Middle frontal gyrus (tissue), 1 donor: ENCODE measurements at regions not wholly inside any gene's neighbourhood (a gene's known extent, or its start where the extent isn't known, plus 50 kb on each side); places are given as distances from the start of the nearest gene placed in this dataset.

Source experiments
- DNase-seq: peaks from one replicate; pipeline ENCODE4 v3.0.0-alpha.2; 2015; ENCODE audit warnings: low spot score; ENCODE audit errors: extremely low spot score

DNA sequence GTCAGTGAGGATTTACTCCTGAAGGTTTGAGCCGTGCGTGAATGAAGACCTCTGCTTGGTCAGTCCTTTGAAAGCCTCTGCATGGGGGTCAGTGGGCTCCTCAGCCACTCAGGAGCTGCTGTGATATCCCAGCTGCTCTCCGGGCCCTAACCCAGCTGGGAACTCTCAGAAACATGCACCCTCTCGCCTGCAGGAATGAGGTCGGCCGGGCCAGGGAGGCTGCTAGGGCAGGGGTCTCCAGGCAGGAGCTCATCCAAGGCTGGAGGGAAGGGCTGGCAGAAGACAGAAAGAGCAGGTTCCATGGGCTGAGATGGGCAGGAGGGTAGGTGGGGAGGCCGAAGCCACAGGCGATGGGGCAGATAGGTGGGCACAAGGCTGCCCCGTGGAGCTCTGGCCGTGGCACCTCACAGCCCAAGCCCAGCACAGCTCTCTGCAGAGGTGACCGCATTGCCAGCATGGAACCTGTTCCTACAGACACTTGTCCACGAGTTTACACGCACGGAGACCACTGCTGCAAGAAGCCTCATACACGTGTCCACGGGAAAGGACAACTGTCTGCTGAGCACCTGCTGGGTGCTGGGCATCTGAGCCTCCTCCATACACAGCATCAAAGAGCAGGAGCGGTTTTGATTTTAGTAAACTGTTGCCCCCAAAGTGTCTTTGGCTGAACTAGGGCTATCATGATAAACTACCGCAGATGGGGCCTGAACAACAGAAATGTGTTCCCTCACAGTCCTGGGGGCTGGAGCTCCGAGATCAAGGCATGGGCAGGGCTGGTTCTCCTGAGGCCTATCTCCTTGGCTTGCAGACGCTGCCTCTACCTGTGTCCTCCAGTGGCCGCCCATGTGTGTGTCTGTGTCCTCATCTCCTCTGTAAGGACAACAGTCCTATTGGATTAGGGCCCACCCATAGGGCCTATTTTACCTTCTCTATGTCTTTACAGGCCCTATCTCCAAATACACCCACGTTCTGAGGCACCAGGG is 85.2 kb upstream of the ADAMTS2 start:
- no peak for DNase-seq

DNA sequence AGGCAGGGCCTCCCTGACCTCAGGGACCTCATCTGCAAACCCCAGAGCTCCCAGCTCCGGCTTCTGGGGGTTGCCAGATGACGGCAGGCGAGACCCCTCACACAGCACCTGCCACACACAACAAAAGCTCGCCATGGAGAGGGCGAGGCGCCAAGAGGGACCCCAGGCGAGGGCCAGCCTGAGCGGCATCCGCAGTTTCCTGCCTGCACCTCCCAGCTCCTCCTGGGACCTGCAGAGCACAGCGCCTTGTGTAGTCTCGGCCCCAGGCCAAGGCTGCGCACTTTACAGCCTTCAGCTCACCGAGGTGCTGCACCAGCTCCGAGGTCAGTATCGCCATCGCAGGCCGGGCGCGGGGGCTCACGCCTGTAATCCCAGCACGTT is 82.4 kb upstream of the ADAMTS2 start:
- no peak for DNase-seq

DNA sequence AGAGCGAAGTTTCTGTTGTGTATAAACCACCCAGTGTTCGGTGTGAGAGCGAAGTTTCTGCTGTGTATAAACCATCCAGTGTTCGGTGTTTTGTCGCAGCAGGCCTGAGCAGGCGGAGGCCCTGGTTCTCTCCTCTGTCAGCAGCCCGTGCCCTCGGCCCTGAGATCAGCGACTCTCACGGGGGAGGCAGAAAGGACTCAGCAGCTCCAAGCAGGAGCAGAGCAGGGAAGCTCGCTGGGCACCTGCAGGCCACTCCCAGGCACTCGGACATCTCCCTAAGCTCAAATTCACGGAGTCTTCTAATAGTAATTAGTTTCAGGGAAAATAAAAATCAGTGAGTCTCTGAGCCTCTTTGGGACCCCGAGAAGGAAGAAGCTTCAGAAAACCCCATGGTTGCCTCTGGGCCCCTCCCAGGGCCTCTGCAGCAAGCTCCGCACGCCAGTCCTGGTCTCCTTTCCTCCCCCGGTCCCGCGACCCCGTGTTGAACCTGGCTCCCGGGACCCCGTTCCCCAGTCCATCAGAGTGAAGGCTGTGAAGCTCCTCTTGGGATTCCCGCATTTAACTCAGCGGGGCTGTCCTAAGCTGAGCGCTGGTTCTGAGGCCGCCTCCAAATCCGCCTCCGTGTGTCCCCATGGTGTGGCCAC is 81.9 kb upstream of the ADAMTS2 start:
- no peak for DNase-seq

DNA sequence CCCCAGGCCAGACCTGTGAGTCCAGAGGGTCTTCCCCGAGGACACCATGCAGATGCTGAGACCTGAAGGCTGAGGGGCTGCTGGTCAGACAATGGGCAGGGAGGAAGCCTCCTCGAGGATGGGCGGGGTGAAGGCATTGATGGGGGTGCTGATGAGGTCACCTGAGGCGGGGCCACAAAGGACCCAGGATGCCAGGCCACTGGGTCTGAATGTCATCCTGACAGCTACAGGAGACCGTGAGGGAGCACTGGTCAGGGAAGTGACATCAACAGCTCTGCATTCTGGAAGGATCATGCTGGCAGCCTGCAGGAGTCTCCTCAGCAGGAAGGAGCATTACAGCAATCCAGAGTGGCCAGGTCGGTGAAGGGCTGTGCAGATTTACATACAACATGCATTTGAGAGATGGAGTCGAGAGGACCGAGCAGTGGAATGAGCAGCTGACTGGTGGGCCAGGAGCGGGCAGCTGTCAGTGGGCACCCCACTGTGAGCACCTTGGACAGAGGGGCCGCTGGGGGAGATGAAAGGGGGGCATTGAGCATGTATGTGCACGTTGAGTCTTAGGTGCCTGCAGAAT is 77.7 kb upstream of the ADAMTS2 start:
- no peak for DNase-seq

DNA sequence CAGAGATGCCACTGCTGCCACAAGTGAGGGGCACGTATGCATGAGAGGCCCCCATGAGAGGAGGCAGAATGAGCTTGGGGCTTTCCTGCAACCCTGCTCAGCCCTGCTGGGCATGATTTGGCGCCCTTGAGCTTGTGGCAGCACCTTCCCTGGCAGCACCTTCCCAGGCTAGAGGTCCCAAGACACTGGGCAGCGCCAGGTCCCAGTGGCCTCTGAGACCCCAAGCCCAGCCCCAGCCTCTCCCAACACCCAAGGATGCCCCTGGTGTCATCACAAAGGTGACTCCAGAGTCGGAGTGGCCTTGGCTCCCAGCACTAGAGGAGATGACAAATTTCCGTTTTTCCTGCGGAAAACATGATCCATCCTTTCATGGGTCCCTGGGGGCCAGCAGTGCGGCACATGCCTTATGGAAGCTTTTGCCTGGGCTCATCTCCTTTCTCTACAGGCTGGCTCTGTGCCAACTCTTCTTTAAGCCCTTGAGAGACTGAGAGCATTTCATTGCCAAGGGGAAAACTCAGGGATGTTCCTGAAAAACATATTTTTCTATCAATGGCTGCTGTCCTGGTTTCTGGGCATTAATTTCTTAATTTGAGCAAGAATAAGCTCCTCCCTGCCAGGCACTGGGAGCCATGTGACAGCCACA is 77.1 kb upstream of the ADAMTS2 start:
- no peak for DNase-seq

DNA sequence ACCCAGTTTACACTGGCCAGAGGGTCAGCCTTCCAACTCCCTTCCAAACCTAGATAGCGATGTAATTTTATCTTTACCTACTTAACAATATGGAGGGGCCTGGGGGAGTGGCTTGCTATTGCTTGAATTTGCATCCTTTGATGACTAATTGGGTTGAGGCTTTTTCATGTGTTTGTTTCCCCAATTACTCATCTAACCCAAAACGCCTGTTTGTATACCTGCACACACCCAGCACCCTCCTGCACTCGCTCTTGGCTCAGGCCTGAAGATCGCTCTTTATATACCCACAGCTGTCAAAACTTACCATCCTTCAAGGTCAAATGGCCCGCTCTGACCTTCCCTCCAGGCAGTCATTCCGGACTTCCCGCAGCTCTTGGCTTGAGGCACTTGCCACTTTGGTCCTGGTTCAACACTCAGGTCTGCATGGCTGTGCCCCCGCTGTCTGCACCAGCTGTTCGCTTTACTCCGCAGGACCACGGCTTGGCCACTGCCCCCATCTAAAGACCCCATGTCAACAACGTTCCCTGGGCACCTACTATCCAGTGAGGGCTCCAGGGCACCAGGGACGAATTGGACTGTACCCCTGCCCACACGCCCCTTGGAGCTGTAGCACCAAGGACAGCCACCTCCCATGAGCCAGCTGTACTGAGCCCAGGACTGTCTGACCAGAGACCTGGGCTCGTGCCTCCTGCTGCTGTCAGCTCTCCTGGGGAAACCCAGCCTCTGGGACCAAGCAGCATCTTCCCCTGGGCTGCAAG is 76.1 kb upstream of the ADAMTS2 start:
- DNase-seq = no peak

DNA sequence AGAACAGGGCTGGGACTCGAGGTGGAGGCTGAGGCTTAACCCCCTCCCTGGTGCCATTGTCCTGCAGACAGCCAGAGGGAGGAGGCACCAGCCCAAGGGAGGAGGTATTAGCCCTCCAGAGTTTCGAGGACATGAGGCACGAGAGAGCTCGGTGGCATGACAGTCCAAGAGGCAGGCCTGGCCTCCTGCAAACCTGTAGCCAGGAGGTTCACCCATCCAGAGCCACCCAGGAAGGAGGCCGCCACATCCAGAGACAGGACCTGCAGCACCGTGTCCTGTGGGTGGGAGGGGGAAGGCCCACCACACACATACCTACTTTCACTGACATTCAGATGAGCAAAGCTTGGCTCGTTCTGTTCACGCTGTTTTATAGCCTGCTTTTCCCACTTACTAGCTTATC is 75.2 kb upstream of the ADAMTS2 start:
- no peak for DNase-seq

DNA sequence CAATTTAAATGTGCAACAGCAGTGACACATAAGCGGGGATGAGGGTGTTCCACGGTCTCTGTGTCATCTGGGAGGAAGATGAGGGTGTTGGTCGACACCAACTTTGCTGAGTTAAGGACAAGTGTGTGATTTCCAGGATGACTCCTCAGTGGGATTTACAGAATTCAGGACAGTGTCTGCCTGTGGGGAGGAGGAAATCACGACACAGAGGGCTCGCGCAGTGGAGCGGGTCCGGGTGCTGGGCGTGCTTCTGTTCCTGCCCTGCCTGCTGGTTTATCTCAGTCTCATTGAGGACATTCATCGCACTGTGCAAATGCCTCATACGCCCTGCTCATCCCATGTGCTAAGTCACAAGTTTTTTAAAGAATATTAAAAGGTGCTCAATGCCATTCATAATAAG is 73.7 kb upstream of the ADAMTS2 start:
- no peak for DNase-seq

DNA sequence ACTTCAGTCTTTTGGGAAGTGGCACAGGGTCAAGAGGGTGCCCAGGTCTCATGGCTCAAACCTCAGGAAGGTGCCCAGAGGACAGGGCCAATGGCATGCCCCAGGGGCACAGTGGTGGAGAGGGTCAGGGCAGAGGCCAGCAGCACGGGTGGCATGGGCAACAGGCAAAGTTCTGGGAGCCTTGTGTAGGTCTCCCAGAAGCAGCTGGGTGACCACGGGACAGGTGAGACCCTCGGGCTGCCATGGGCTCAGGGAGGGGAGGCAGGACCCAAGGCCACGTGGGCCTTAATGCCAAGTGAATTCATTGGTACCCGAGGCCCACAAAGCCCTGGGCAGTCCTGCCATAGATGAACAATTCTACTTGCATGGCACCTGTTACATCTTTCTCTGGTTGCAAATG is 72.4 kb upstream of the ADAMTS2 start:
- no peak for DNase-seq

DNA sequence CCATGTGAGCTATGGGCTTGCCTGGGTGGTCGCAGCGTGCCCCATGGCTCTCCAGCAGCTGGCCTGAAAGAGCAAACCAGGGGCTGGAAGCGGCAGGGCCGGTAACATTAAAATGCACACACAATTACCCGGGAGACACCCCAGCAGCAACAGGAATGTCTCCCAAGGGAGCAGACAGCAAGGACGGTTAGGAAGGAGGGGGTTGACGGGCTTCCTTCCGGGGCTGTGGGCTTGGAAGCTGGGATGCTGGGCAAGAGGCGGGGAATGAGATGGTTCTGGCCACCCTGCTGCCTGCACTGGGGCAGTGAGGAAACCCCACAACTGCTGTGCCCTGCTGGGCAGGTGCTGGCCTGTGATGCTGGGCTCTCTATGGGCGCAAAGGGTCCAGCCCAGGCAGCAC is 71.8 kb upstream of the ADAMTS2 start:
- DNase-seq = no peak

DNA sequence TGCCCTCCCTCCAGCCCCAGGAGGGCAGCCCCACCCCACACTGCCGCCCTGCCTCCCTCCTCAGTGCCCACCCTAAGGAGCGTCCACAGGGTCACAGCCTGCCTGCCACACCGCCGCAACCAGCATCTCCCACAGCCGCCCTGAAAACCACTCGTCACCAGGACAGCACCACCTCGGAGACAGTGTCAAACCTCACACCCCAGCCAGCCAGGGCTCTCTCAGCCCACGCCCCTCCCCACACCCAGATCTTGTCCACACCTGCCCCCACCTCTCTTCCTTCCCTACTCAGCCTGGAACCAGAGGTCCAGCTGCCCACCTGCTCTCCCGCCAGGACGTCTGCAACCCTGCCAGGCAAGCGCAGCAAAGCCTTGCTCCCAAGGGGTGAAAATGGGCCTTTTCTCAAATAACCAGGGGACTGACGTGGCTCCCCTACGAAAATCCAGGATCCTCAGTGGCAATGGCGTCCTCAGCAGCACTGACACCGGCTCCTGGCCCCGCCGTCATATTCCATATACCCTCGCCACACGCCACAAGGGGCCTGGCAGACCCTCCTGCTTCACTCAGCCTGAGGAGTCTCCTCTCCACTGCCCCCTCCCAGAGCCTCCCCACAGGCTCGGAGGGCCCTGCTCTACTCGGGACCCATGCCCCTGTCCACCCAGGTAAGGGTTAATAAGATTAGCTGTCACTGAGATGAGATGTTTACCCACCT is 71.0 kb upstream of the ADAMTS2 start:
- DNase-seq = no peak

DNA sequence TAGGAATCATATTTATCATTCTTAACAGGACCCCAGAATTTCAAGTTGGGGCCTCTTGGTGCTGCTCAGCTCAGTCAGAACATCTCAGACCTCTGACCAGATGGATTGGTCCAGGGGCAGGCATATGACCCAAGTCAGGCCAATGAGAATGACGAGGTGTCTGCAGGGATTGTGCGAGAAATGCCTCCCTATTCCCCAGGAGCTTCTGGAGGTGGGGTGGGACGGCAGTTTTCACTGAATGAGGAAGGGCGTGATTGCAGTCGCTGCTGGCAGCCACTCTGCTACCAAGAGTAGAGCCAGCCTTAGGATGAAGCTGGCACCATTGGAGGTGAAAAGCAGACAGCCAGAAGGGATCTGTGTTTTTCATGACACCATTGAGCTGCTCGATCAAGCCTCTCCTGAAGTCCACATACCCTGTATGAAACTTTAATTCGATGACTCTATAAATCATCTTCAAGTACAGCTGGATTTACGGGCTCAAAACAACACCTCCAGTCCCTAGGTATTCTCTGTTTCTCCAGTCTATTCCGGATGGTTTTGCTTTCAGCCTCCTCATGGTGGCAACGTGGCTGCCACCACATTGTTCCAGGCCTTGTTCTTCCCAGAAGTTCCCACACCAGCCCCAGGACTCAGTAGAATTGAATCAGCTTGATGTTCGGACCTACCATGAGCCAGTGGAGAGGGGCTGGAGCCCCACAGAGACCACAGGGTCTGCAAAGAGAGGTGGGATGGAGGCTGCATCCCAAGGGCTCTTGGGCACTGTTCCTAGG is 70.2 kb upstream of the ADAMTS2 start:
- no peak for DNase-seq

DNA sequence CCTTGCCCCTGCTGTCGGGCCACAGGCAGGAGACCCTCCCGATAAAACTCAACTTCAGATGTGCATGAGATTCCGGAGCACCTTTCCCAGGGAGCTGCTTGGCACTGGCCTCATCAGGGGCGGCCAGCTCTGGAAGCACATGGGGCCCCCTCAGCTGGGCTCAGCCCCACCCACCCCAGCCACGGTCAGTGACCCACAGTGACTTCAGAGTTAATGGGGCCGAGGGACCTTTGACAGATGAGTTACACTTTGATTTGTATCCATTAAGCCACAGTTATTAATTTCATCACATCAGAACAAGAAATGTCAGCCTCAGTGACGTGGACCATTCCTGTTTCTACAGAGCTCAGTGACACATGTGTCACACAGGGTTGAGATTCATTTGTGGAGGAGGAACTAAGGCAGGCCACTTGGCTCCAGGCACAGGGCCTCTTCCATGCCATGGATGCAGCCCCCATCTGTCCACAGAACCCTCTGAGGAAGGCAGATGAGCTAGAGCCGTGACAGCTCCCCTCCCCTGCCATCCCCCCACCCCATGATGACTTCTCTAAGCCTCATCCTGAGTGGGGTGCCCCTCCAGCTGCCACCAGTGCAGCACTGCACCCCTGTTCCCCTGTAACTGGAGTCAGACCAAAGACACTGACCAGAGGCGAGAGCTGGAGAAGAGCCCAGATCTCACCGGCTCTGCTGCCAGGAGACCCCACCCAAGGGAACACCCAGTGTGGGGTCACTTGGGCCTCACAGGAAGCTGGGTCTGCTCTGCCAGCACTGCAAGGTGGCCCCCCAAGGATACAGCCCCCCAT is 69.4 kb upstream of the ADAMTS2 start:
- DNase-seq = no peak

DNA sequence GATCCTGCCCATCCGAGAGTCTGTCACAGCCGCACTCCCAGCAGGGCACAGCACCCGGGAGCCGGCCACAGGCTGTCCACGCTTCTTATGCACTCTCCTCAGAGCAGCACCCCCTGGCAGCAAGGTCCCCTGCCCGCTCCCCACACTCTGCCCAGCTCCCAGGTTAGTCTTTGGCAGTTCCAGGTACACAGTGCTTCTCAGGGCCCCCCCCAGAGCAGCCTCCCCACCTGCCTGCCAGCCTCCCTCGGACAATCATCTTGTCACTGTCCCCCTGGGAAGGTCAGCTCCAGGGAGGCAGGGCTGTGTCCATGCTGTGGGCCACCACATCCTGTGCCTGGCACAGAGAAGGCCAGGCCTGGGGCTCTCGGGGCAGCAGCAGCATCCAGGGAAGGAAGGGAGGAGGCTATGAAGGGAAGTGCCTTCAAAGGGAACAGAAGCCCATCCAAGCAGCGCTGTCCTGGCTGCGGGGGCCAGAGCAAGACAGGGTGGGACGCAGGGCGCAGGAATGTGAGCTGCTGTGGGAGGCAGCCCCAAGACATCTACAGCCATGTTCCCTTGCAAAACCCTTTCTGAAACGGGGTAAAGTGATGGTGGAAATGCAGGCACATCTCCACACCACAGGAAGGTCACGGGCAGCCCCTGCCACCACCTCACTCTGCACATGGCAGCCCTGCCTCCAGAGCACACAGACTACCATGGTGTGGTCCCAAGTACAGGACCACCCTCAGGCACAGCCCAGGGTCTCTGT is 68.6 kb upstream of the ADAMTS2 start:
- DNase-seq = no peak

DNA sequence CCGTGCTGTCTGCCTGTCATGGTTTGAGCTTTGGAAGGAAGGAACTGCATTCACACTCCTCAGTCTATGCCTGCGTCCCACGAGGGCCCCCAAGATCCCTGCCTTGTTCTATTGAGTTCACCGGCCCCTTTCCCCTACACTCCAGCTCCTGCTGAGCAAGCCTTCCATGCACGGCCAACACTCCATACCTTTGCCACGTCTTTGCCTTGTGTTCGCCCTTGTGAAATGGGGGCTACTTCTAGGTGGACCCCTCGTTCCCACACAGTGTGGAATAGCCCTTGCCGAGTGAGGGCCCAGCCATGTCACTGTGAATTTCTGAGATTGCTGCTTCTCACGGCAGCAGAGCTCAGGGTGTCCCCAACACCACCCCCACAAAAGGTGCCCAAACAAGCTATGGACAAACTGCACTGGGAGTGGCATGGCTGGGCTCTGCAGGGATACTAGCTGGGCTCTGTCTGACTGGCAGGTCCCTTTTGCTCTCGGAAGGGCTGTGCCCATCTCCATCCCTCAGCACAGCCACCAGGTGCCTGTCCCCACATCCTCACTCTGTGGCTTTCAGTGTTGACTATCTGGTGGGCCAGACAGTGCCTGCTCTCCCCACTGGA is 67.9 kb upstream of the ADAMTS2 start:
- no peak for DNase-seq

DNA sequence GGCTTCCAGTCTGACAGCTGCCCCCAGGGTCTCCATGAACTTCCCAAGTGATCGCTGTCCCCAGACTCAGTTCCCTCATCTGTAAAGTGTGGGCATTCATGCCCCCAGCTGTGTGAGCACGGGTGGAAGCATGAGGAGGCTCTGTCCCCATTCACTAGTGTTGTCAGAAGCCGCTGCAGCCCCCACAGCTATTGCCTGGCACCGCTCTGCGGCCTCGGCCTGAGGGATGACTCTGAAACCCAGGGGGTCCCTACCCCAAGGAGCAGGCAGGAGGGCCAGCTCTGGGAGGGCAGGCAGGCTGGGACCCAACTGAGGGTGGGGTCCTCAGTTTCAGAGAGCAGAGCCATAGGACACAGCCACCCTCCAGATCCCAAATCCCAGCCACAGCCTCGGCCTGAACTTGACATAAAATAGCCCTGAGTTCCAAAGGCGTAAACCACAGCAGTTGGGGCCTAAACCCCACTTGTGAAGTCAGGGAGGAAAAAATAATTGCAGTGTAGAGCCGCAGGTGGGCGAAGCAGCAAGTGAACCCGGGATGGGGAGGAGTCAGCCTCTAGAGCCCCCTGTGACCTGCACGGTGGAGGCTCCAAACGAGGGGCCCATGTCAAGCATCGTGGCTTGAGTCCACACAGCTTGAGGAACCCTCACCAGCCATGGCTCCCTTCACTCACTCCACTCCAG is 66.0 kb upstream of the ADAMTS2 start:
- DNase-seq = no peak
